ENCODE measurements at regions not wholly inside any gene's neighbourhood (a gene's known extent, or its start where the extent isn't known, plus 50 kb on each side); places are given as distances from the start of the nearest gene placed in this dataset.

DNA sequence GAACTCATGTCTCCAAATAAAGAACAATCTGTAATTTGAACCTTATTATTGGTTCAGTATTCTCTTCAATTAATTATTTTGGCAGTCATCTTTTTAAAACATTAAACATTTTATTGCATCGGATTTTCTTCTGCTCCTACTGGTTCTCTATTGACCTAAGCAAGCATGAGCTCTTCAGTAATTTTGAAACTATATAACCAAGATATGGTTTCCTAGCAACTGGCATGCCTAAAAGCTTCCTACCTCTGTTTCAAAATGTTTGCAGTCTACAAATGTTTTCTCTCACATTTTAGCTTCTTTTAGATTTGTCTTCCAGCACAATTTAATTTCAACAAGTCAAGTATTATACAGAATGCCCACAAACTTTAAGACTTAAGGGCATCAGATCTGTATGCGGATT lies 371.3 kb downstream of the GPM6A start:
- TF ChIP-seq, protein P1, sequence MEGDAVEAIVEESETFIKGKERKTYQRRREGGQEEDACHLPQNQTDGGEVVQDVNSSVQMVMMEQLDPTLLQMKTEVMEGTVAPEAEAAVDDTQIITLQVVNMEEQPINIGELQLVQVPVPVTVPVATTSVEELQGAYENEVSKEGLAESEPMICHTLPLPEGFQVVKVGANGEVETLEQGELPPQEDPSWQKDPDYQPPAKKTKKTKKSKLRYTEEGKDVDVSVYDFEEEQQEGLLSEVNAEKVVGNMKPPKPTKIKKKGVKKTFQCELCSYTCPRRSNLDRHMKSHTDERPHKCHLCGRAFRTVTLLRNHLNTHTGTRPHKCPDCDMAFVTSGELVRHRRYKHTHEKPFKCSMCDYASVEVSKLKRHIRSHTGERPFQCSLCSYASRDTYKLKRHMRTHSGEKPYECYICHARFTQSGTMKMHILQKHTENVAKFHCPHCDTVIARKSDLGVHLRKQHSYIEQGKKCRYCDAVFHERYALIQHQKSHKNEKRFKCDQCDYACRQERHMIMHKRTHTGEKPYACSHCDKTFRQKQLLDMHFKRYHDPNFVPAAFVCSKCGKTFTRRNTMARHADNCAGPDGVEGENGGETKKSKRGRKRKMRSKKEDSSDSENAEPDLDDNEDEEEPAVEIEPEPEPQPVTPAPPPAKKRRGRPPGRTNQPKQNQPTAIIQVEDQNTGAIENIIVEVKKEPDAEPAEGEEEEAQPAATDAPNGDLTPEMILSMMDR (IDR thresholded peaks at IDR 0.05) = no peak
- Mint-ChIP-seq H3K4me3 (ENCODE audit: unreplicated experiment) (no peak overlapping the region), H3K27ac (ENCODE audit: unreplicated experiment) (no peak overlapping the region), H3K9me3 (ENCODE audit: low read depth) (no peaks in the 10 kb centered on the region), H3K36me3 (ENCODE audit: low read depth) (no peaks in the 10 kb centered on the region), H3K27me3 (ENCODE audit: low read depth) (no peaks in the 10 kb centered on the region), H3K4me1 (ENCODE audit: low read depth) (peaks cover 6% of the 10 kb centered on the region)
- DNase-seq (ENCODE audit: low spot score) = no peak

DNA sequence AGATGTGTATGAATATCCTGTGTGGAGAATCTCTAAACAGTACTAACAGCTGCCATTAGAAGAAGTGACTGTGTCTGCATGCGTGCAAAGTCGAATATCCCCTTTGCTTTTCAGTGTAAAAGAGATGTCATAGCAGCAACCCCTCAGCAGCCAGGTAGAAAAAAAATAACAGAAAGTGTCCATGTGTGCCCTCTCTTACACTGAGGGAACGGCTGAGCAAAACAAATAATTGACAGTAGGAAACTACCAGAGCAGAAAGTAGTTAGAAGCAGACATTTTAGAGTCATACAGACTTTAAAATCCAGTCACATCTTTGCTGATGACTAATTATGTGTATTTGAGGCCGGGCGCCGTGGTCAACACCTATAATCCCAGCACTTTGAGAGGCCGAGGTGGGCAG lies 370.8 kb downstream of the GPM6A start:
- H3K27ac Mint-ChIP-seq (ENCODE audit: unreplicated experiment) = no peak overlapping the region

GRCh38 chr4:175443547-175443946 lies 368.5 kb downstream of the GPM6A start:
- Mint-ChIP-seq H3K4me3 (ENCODE audit: unreplicated experiment) (no peak overlapping the region), H3K9me3 (ENCODE audit: low read depth) (no peaks in the 10 kb centered on the region), H3K27ac (ENCODE audit: unreplicated experiment) (no peak overlapping the region), H3K36me3 (ENCODE audit: low read depth) (no peaks in the 10 kb centered on the region), H3K27me3 (ENCODE audit: low read depth) (no peaks in the 10 kb centered on the region), H3K4me1 (ENCODE audit: low read depth) (peaks cover 6% of the 10 kb centered on the region)
- TF ChIP-seq, protein P1 (IDR thresholded peaks at IDR 0.05) = peak; percentile 50
- no peak for DNase-seq (ENCODE audit: low spot score)

More for the DNA sequence above, 370.8 kb downstream of the GPM6A start:
- TF ChIP-seq, protein P1 (IDR thresholded peaks at IDR 0.05) = no peak
- H3K27me3 Mint-ChIP-seq (ENCODE audit: low read depth) = no peaks in the 10 kb centered on the region
- H3K4me3 Mint-ChIP-seq (ENCODE audit: unreplicated experiment) = no peak overlapping the region
- H3K36me3 Mint-ChIP-seq (ENCODE audit: low read depth) = no peaks in the 10 kb centered on the region
- peaks cover 6% of the 10 kb centered on the region for H3K4me1 Mint-ChIP-seq (ENCODE audit: low read depth)
- no peaks in the 10 kb centered on the region for H3K9me3 Mint-ChIP-seq (ENCODE audit: low read depth)
- no peak for DNase-seq (ENCODE audit: low spot score)

DNA sequence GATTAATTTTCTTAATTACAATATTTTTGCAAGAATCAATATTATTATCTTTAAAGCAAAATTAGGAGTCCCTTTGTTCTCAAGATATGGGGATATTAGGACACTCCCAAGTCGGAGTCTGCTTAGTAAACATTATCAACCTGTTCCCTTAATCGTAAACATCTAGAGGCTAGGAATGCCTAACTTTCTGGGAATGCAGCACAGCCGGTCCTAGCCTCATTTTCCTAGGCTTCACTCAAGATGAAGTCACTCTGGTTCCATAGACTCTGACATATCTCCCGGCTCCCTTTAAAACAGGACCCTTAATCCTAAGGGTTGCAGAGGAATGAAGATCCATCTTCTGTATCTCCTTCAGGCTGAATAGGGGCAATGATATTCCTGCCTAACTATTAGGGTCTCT lies 367.6 kb downstream of the GPM6A start:
- peaks cover 2% of the 10 kb centered on the region for H3K27me3 Mint-ChIP-seq (ENCODE audit: low read depth)
- no peaks in the 10 kb centered on the region for H3K9me3 Mint-ChIP-seq (ENCODE audit: low read depth)
- H3K27ac Mint-ChIP-seq (ENCODE audit: unreplicated experiment) = no peak overlapping the region
- H3K4me1 Mint-ChIP-seq (ENCODE audit: low read depth) = peaks cover 6% of the 10 kb centered on the region
- DNase-seq (ENCODE audit: low spot score) = no peak
- no peak overlapping the region for H3K4me3 Mint-ChIP-seq (ENCODE audit: unreplicated experiment)
- TF ChIP-seq, protein P1 (IDR thresholded peaks at IDR 0.05) = no peak
- H3K36me3 Mint-ChIP-seq (ENCODE audit: low read depth) = no peaks in the 10 kb centered on the region

- Mint-ChIP-seq H3K27me3 (ENCODE audit: low read depth) (peaks cover 2% of the 10 kb centered on the region), H3K4me1 (ENCODE audit: low read depth) (no peaks in the 10 kb centered on the region), H3K27ac (ENCODE audit: unreplicated experiment) (no peak overlapping the region), H3K4me3 (ENCODE audit: unreplicated experiment) (no peak overlapping the region), H3K36me3 (ENCODE audit: low read depth) (no peaks in the 10 kb centered on the region), H3K9me3 (ENCODE audit: low read depth) (no peaks in the 10 kb centered on the region)
- TF ChIP-seq, protein P1 (IDR thresholded peaks at IDR 0.05) = no peak
- no peak for DNase-seq (ENCODE audit: low spot score)
These were observed 365.0 kb downstream of the GPM6A start for GRCh38 chr4:175447016-175447415.

Data from chondrocyte (in vitro differentiated cells).